H9 (cell line): ENCODE measurements at regions not wholly inside any gene's neighbourhood (a gene's known extent, or its start where the extent isn't known, plus 50 kb on each side); places are given as distances from the start of the nearest gene placed in this dataset.

Source experiments
- DNase-seq: peaks from one replicate; pipeline ENCODE4 v3.0.0-alpha.2; 2017
- H2AFZ ChIP-seq: one replicate; pipeline ENCODE4 v1.6.1; 2013; ENCODE audit warnings: mild to moderate bottlenecking, low read length, control low read depth, moderate library complexity
- H2AK5ac ChIP-seq: 2 replicates; pipeline ENCODE4 v1.6.1; 2013; ENCODE audit warnings: low read length, control low read depth, mixed read lengths; ENCODE audit not compliant: insufficient read length
- H2BK120ac ChIP-seq: one replicate; pipeline ENCODE4 v1.6.1; 2013; ENCODE audit warnings: low read depth, mild to moderate bottlenecking, low read length, control low read depth, inconsistent platforms; ENCODE audit not compliant: poor library complexity, severe bottlenecking
- H2BK12ac ChIP-seq: 2 replicates; pipeline ENCODE4 v1.6.1; 2013; ENCODE audit warnings: low read length, control low read depth, mixed read lengths, low read depth; ENCODE audit not compliant: insufficient read length
- H2BK15ac ChIP-seq: 2 replicates; pipeline ENCODE4 v1.6.1; 2013; ENCODE audit warnings: low read depth, low read length, control low read depth
- H2BK20ac ChIP-seq: one replicate; pipeline ENCODE4 v1.6.1; 2013; ENCODE audit warnings: low read depth, mild to moderate bottlenecking, low read length, control low read depth, inconsistent platforms; ENCODE audit not compliant: poor library complexity, severe bottlenecking
- H2BK5ac ChIP-seq: 2 replicates; pipeline ENCODE4 v1.6.1; 2013; ENCODE audit warnings: low read length, control low read depth, mixed read lengths; ENCODE audit not compliant: insufficient read length
- H3K14ac ChIP-seq: 2 replicates; pipeline ENCODE4 v1.6.1; 2013; ENCODE audit warnings: low read length, control low read depth; ENCODE audit not compliant: insufficient read depth
- H3K18ac ChIP-seq: 2 replicates; pipeline ENCODE4 v1.6.1; 2013; ENCODE audit warnings: low read depth, mild to moderate bottlenecking, mixed read lengths, low read length, control low read depth; ENCODE audit not compliant: insufficient read length
- H3K23ac ChIP-seq: 2 replicates; pipeline ENCODE4 v1.6.1; 2013; ENCODE audit warnings: low read length, control low read depth, mixed read lengths, low read depth; ENCODE audit not compliant: insufficient read length
- H3K23me2 ChIP-seq: 2 replicates; pipeline ENCODE4 v1.6.1; 2013; ENCODE audit warnings: low read depth, mild to moderate bottlenecking, mixed read lengths, low read length, control low read depth; ENCODE audit not compliant: insufficient read length, poor library complexity, severe bottlenecking
- H3K27ac ChIP-seq: 2 replicates; pipeline ENCODE4 v1.5.1; 2013; ENCODE audit warnings: low read length, control low read depth, mixed read lengths, low read depth; ENCODE audit not compliant: insufficient read length
- H3K27me3 ChIP-seq: 2 replicates; pipeline ENCODE4 v1.6.1; 2013; ENCODE audit warnings: low read length, control low read depth, inconsistent platforms; ENCODE audit not compliant: insufficient read depth
- H3K4ac ChIP-seq: 2 replicates; pipeline ENCODE4 v1.6.1; 2013; ENCODE audit warnings: low read depth, mild to moderate bottlenecking, control low read depth, inconsistent platforms, low read length, moderate library complexity
- H3K4me1 ChIP-seq: 2 replicates; pipeline ENCODE4 v1.6.1; 2013; ENCODE audit warnings: low read length, control low read depth, inconsistent platforms; ENCODE audit not compliant: insufficient read depth
- H3K4me2 ChIP-seq: 2 replicates; pipeline ENCODE4 v1.6.1; 2013; ENCODE audit warnings: low read length, control low read depth, mixed read lengths; ENCODE audit not compliant: insufficient read length, insufficient read depth
- H3K56ac ChIP-seq: 2 replicates; pipeline ENCODE4 v1.6.1; 2013; ENCODE audit warnings: low read depth, mild to moderate bottlenecking, mixed read lengths, low read length, control low read depth; ENCODE audit not compliant: insufficient read length
- H3K79me1 ChIP-seq: 2 replicates; pipeline ENCODE4 v1.6.1; 2013; ENCODE audit warnings: low read depth, mild to moderate bottlenecking, moderate library complexity, low read length, control low read depth, inconsistent platforms; ENCODE audit not compliant: insufficient read depth, poor library complexity, severe bottlenecking
- H3K79me2 ChIP-seq: 2 replicates; pipeline ENCODE4 v1.6.1; 2013; ENCODE audit warnings: low read length, control low read depth, inconsistent platforms; ENCODE audit not compliant: insufficient read depth
- H3K9ac ChIP-seq: 2 replicates; pipeline ENCODE4 v1.6.1; 2013; ENCODE audit warnings: low read length, control low read depth, mixed read lengths; ENCODE audit not compliant: insufficient read length; ENCODE audit errors: extremely low read depth
- H3K9me3 ChIP-seq: one replicate; pipeline ENCODE4 v1.6.1; 2013; ENCODE audit warnings: low read depth, low read length, inconsistent platforms; ENCODE audit not compliant: control insufficient read depth
- H3T11ph ChIP-seq: one replicate; pipeline ENCODE4 v1.6.1; 2013; ENCODE audit warnings: mild to moderate bottlenecking, low read length, control low read depth, inconsistent platforms
- H4K20me1 ChIP-seq: one replicate; pipeline ENCODE4 v1.6.1; 2013; ENCODE audit not compliant: control insufficient read depth, insufficient read length, insufficient read depth
- H4K5ac ChIP-seq: 2 replicates; pipeline ENCODE4 v1.6.1; 2013; ENCODE audit warnings: low read depth, mild to moderate bottlenecking, mixed read lengths, low read length, control low read depth; ENCODE audit not compliant: insufficient read length
- H4K8ac ChIP-seq: replicated peaks from 2 replicates; pipeline ENCODE4 v1.6.1; 2013; ENCODE audit warnings: low read length, control low read depth, mixed read lengths, low read depth; ENCODE audit not compliant: insufficient read length
- H4K91ac ChIP-seq: 2 replicates; pipeline ENCODE4 v1.6.1; 2013; ENCODE audit warnings: low read depth, mild to moderate bottlenecking, moderate library complexity, mixed read lengths, low read length, control low read depth; ENCODE audit not compliant: insufficient read length
- H3K27ac Mint-ChIP-seq, 3 experiments: 2 replicates in 2 of 3; 3 replicates in 1 of 3; pipeline ENCODE4 v1.8.0; 2020 to 2021; ENCODE audit warnings: mixed read lengths in 3 of 3, mild to moderate bottlenecking in 1 of 3, moderate library complexity in 1 of 3
- H3K27me3 Mint-ChIP-seq: 2 replicates; pipeline ENCODE4 v1.8.0; 2021; ENCODE audit warnings: low read depth, mild to moderate bottlenecking, moderate library complexity, mixed read lengths
- H3K36me3 Mint-ChIP-seq, 3 experiments: 2 replicates in 2 of 3; 3 replicates in 1 of 3; pipeline ENCODE4 v1.8.0; 2020 to 2021; ENCODE audit warnings: low read depth in 3 of 3, mixed read lengths in 3 of 3; ENCODE audit not compliant: insufficient read depth in 1 of 3
- H3K4me1 Mint-ChIP-seq, 2 experiments: 2 replicates each; pipeline ENCODE4 v1.8.0; 2020; ENCODE audit warnings: mixed read lengths in 2 of 2
- H3K4me3 Mint-ChIP-seq, 2 experiments: 2 replicates in 1 of 2; 3 replicates in 1 of 2; pipeline ENCODE4 v1.8.0; 2020 to 2021; ENCODE audit warnings: mild to moderate bottlenecking in 2 of 2, mixed read lengths in 2 of 2, moderate library complexity in 1 of 2
- H3K9me3 Mint-ChIP-seq, 2 experiments: 2 replicates in 1 of 2; 3 replicates in 1 of 2; pipeline ENCODE4 v1.8.0; 2020; ENCODE audit warnings: mild to moderate bottlenecking in 2 of 2, mixed read lengths in 2 of 2, moderate library complexity in 1 of 2
- TF ChIP-seq, protein P1 (sequence below): fragments of 200-600 bp; sonication (generic); conservative IDR thresholded peaks from 3 replicates; pipeline ENCODE4 v1.8.0; 2021; ENCODE audit warnings: antibody characterized with exemption, mild to moderate bottlenecking

DNA sequence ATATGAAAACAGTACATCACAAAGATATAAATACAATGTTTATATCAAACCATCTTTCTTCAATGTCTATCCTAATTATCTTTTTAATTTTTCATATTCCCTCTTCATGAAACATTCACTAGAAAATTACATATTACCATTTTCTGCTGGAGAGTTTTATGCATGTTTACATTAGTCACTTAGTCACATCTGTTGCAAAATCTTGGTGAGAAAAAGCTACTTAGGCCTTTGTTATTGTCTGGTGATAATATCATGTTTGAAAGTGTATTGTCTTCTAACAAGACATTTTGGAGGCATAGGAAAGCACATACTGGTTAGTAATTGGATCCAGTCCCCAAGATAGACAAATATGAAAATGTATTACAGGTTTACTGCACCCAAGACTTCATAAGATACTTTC lies 163.6 kb downstream of the GNAI1 start:
- H3K23me2 ChIP-seq: no peaks in the 10 kb centered on the region
- H4K91ac ChIP-seq: no peak overlapping the region
- H3K4me2 ChIP-seq: no peak overlapping the region
- H2AK5ac ChIP-seq: no peak overlapping the region
- no peak overlapping the region for H4K5ac ChIP-seq
- H3K27ac ChIP-seq: no peak overlapping the region
- H3K4me1 Mint-ChIP-seq: peaks cover 4 to 5% of the 10 kb centered on the region in 2 experiments
- no peaks in the 10 kb centered on the region for H3K9me3 ChIP-seq
- H3T11ph ChIP-seq: no peak overlapping the region
- no peaks in the 10 kb centered on the region for H4K20me1 ChIP-seq
- no peak overlapping the region for H3K18ac ChIP-seq
- TF ChIP-seq, protein P1, sequence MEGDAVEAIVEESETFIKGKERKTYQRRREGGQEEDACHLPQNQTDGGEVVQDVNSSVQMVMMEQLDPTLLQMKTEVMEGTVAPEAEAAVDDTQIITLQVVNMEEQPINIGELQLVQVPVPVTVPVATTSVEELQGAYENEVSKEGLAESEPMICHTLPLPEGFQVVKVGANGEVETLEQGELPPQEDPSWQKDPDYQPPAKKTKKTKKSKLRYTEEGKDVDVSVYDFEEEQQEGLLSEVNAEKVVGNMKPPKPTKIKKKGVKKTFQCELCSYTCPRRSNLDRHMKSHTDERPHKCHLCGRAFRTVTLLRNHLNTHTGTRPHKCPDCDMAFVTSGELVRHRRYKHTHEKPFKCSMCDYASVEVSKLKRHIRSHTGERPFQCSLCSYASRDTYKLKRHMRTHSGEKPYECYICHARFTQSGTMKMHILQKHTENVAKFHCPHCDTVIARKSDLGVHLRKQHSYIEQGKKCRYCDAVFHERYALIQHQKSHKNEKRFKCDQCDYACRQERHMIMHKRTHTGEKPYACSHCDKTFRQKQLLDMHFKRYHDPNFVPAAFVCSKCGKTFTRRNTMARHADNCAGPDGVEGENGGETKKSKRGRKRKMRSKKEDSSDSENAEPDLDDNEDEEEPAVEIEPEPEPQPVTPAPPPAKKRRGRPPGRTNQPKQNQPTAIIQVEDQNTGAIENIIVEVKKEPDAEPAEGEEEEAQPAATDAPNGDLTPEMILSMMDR: no peak
- H3K23ac ChIP-seq: no peak overlapping the region
- no peak overlapping the region for H2BK15ac ChIP-seq
- H3K14ac ChIP-seq: no peak overlapping the region
- no peak overlapping the region for H2BK5ac ChIP-seq
- no peak for DNase-seq
- no peak overlapping the region for H3K4me3 Mint-ChIP-seq
- H4K8ac ChIP-seq: no peak overlapping the region
- no peak overlapping the region for H2BK120ac ChIP-seq
- no peak overlapping the region for H3K56ac ChIP-seq
- H3K36me3 Mint-ChIP-seq: peaks cover 2 to 5% (median 2%) of the 10 kb centered on the region in 3 experiments; a peak in 4 of 7 replicates
- H3K27me3 ChIP-seq: peaks cover 17% of the 10 kb centered on the region; the same call in 1 of the 2 replicates
- H3K4me1 ChIP-seq: no peaks in the 10 kb centered on the region
- H2BK12ac ChIP-seq: no peak overlapping the region
- peaks cover 4 to 6% of the 10 kb centered on the region in 2 experiments; a peak in 4 of 5 replicates for H3K9me3 Mint-ChIP-seq
- H3K27me3 Mint-ChIP-seq: peaks cover 43% of the 10 kb centered on the region
- H3K79me1 ChIP-seq: no peaks in the 10 kb centered on the region
- H3K9ac ChIP-seq: no peak overlapping the region
- no peak overlapping the region for H3K4ac ChIP-seq
- no peak overlapping the region for H3K27ac Mint-ChIP-seq
- H3K79me2 ChIP-seq: no peaks in the 10 kb centered on the region
- H2AFZ ChIP-seq: no peak overlapping the region
- H2BK20ac ChIP-seq: no peak overlapping the region
